ENCODE measurements at regions not wholly inside any gene's neighbourhood (a gene's known extent, or its start where the extent isn't known, plus 50 kb on each side); places are given as distances from the start of the nearest gene placed in this dataset.

DNA sequence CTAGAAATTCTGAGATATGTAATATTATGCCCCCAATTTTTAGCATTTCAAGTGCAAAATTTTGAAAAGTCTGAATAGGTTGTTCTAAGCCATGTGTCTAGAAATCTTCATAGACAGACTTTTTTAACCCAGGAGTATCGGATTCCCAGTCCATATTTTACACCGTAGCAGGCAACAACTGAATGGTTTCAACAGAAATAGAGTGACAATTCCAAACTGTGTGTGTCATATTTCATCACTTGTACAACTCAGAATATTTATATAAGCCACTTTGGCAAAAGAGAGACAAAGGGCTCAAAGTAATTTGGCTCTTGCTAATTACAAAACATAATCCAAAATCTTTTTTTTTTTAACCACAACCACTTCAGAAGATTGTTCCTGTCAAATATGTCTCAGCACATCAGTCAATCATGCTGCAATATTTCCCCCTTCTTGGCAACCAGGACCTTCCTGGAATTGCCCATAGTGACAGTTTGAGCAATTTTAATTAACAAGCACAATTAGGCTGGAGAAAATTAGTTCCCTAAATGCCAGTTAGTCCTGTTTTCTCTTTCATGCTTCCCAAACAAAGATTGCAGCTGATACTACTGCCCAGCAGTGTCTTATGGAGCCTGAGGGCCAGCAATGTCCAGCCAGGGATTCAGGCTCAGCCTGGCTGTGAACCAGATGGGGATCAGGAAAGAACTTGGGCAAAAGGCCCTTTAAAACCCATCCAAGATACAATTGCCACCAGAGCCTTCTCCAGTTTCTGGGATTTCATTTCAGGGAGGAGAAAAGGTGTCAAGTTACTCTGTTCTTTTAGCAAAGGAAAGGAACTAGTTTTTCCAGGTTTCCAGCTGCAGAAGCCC, 533.3 kb upstream of the GHITM start:
- H3K4me1 ChIP-seq (ENCODE audit: low read length): peaks cover 19% of the 10 kb centered on the region
- H3K27ac ChIP-seq (ENCODE audit: low read length): no peak overlapping the region
- H3K9me2 ChIP-seq (replicated peaks; ENCODE audit: insufficient read depth, low read length): no peaks in the 10 kb centered on the region
- TF ChIP-seq EZH2 (optimal IDR thresholded peaks at IDR 0.05; ENCODE audit: low read depth, low read length) (no peak), EZH2phosphoT487 (IDR thresholded peaks at IDR 0.05; ENCODE audit: low read length) (no peak)
- TF ChIP-seq, protein P1, sequence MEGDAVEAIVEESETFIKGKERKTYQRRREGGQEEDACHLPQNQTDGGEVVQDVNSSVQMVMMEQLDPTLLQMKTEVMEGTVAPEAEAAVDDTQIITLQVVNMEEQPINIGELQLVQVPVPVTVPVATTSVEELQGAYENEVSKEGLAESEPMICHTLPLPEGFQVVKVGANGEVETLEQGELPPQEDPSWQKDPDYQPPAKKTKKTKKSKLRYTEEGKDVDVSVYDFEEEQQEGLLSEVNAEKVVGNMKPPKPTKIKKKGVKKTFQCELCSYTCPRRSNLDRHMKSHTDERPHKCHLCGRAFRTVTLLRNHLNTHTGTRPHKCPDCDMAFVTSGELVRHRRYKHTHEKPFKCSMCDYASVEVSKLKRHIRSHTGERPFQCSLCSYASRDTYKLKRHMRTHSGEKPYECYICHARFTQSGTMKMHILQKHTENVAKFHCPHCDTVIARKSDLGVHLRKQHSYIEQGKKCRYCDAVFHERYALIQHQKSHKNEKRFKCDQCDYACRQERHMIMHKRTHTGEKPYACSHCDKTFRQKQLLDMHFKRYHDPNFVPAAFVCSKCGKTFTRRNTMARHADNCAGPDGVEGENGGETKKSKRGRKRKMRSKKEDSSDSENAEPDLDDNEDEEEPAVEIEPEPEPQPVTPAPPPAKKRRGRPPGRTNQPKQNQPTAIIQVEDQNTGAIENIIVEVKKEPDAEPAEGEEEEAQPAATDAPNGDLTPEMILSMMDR (IDR thresholded peaks at IDR 0.05; ENCODE audit: low read length): no peak
- H3K9me3 ChIP-seq (replicated peaks; ENCODE audit: insufficient read depth, low read length): no peaks in the 10 kb centered on the region
- no peaks in the 10 kb centered on the region for H3F3A ChIP-seq (ENCODE audit: insufficient read depth, low read length)
- no peak overlapping the region for H3K9ac ChIP-seq (ENCODE audit: low read length)
- H3K27me3 ChIP-seq (replicated peaks; ENCODE audit: insufficient read depth, low read length): no peaks in the 10 kb centered on the region
- no peak for DNase-seq
- H2AFZ ChIP-seq (ENCODE audit: low read length): no peak overlapping the region
- no peaks in the 10 kb centered on the region for H3K36me3 ChIP-seq (replicated peaks; ENCODE audit: insufficient read depth, low read length)
- H3K79me2 ChIP-seq (ENCODE audit: low read length): no peaks in the 10 kb centered on the region
- H3K4me3 ChIP-seq (ENCODE audit: low read length): no peak overlapping the region
- H4K20me1 ChIP-seq (ENCODE audit: insufficient read depth, low read length): no peaks in the 10 kb centered on the region
- no peak overlapping the region for H3K4me2 ChIP-seq (ENCODE audit: low read depth, low read length)

DNA sequence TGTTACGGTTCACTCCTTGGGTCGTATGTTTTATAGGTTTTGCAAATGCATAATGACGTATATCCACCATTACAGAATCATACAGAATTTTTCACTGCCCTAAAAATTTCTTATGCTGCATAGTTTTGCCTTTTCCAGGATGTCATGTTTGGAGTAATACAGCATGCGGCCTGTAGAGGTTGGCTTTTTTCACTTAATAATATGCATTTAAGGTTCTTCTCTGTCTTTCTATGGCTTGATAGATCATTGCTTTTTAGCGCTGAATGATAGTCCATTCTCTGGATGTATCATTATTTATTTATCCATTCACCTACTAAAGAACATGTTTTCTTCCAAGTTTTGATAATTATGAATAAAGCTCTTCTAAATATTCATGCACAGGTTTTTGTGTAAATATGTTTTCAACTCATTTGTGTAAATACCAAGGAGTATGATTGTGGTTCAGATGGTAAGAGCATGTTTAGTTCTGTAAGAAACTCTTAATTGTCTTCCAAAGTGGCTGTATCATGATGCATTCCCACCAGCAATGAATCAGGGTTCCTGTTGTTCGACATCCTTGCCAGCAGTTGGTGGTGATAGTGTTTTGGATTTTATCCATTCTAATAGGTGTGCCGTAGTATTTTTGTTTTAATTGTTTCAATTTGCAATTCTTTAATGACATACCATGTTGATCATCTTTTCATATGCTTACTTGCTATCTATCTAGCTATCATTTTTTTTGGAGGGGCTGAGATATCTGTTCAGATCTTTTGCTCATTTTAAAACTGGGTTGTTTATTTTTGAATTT, 531.2 kb upstream of the GHITM start:
- Histone ChIP-seq H3K36me3 (replicated peaks; ENCODE audit: insufficient read depth, low read length) (no peaks in the 10 kb centered on the region), H3K27me3 (replicated peaks; ENCODE audit: insufficient read depth, low read length) (no peaks in the 10 kb centered on the region), H3K4me3 (ENCODE audit: low read length) (no peak overlapping the region), H3F3A (ENCODE audit: insufficient read depth, low read length) (no peaks in the 10 kb centered on the region), H3K9me3 (replicated peaks; ENCODE audit: insufficient read depth, low read length) (no peaks in the 10 kb centered on the region), H2AFZ (ENCODE audit: low read length) (no peak overlapping the region), H4K20me1 (ENCODE audit: insufficient read depth, low read length) (no peaks in the 10 kb centered on the region), H3K9me2 (replicated peaks; ENCODE audit: insufficient read depth, low read length) (no peaks in the 10 kb centered on the region), H3K9ac (ENCODE audit: low read length) (no peak overlapping the region), H3K79me2 (ENCODE audit: low read length) (no peaks in the 10 kb centered on the region), H3K4me1 (ENCODE audit: low read length) (peaks cover 16% of the 10 kb centered on the region), H3K4me2 (ENCODE audit: low read depth, low read length) (no peak overlapping the region), H3K27ac (ENCODE audit: low read length) (no peak overlapping the region)
- no peak for TF ChIP-seq EZH2phosphoT487 (IDR thresholded peaks at IDR 0.05; ENCODE audit: low read length)
- no peak for TF ChIP-seq EZH2 (optimal IDR thresholded peaks at IDR 0.05; ENCODE audit: low read depth, low read length)
- TF ChIP-seq, protein P1 (IDR thresholded peaks at IDR 0.05; ENCODE audit: low read length): no peak
- no peak for DNase-seq

DNA sequence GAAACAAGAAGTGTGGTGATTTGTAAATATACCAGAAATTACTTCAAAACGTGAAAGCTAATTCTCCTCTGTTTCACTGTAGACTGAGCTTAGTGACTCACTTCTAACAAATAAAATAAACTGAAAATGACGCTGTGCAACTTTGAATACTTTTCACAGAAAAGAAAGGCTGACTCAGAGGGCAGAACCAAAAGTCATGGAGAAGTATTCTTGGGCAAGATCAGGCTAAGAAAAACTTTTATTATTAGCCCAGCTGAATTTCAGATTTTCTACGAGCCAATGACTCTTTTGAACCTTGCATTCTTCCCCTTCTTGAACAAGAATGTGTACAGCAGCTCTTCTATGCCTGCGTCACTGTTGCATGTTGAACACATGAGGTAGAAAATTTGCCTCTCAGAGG, 527.3 kb upstream of the GHITM start:
- Histone ChIP-seq H3F3A (ENCODE audit: insufficient read depth, low read length) (no peaks in the 10 kb centered on the region), H3K4me3 (ENCODE audit: low read length) (no peak overlapping the region), H3K27me3 (replicated peaks; ENCODE audit: insufficient read depth, low read length) (no peaks in the 10 kb centered on the region), H3K36me3 (replicated peaks; ENCODE audit: insufficient read depth, low read length) (no peaks in the 10 kb centered on the region), H3K4me2 (ENCODE audit: low read depth, low read length) (no peak overlapping the region), H2AFZ (ENCODE audit: low read length) (no peak overlapping the region), H3K9me2 (replicated peaks; ENCODE audit: insufficient read depth, low read length) (no peaks in the 10 kb centered on the region), H4K20me1 (ENCODE audit: insufficient read depth, low read length) (no peaks in the 10 kb centered on the region), H3K4me1 (ENCODE audit: low read length) (no peaks in the 10 kb centered on the region), H3K9me3 (replicated peaks; ENCODE audit: insufficient read depth, low read length) (no peaks in the 10 kb centered on the region), H3K27ac (ENCODE audit: low read length) (no peak overlapping the region), H3K9ac (ENCODE audit: low read length) (no peak overlapping the region), H3K79me2 (ENCODE audit: low read length) (no peaks in the 10 kb centered on the region)
- no peak for TF ChIP-seq EZH2 (optimal IDR thresholded peaks at IDR 0.05; ENCODE audit: low read depth, low read length)
- TF ChIP-seq EZH2phosphoT487 (IDR thresholded peaks at IDR 0.05; ENCODE audit: low read length): no peak
- TF ChIP-seq, protein P1 (IDR thresholded peaks at IDR 0.05; ENCODE audit: low read length): no peak
- DNase-seq: no peak

Data from MM.1S (cell line).